ENCODE measurements at regions not wholly inside any gene's neighbourhood (a gene's known extent, or its start where the extent isn't known, plus 50 kb on each side); places are given as distances from the start of the nearest gene placed in this dataset.
"Not testable (repeated sequence)": the region's sequence is repeated elsewhere in the genome, so short reads cannot be mapped to it uniquely, and the experiment has no call there.

GRCh38 chr13:81102066-81102465 lies 761.1 kb upstream of the SPRY2 start:
- TF ChIP-seq CTCF (IDR thresholded peaks at IDR 0.05; ENCODE audit: poor library complexity); EZH2 (IDR thresholded peaks at IDR 0.05; ENCODE audit: borderline replicate concordance): not testable (repeated sequence)

Measured in hepatocyte (in vitro differentiated cells).